Bronchial epithelial cell (primary cell): ENCODE measurements at regions not wholly inside any gene's neighbourhood (a gene's known extent, or its start where the extent isn't known, plus 50 kb on each side); places are given as distances from the start of the nearest gene placed in this dataset.

ENCODE experiments used
- DNase-seq: peaks from one replicate; pipeline ENCODE4 v3.0.0-alpha.2; 2010; ENCODE audit warnings: low read depth
- FAIRE-seq: peaks from 2 replicates; lab custom pipeline; 2011; peaks lifted over from hg19 to GRCh38; lab: Jason Lieb, UNC
- H3K27me3 ChIP-seq: 2 replicates; pipeline ENCODE4 v1.5.1; 2011; ENCODE audit warnings: low read length; ENCODE audit not compliant: control insufficient read depth, insufficient read depth
- H3K36me3 ChIP-seq: 2 replicates; pipeline ENCODE4 v1.5.1; 2011; ENCODE audit warnings: low read length; ENCODE audit not compliant: control insufficient read depth, insufficient read depth
- H3K4me3 ChIP-seq: 2 replicates; pipeline ENCODE4 v1.5.1; 2011; ENCODE audit warnings: mild to moderate bottlenecking, low read depth, low read length, control low read depth
- TF ChIP-seq, protein P1 (sequence below): IDR thresholded peaks from 2 replicates; pipeline ENCODE4 v1.5.1; 2011; ENCODE audit warnings: mild to moderate bottlenecking, moderate library complexity, low read length, control low read depth, inconsistent platforms; ENCODE audit not compliant: insufficient read depth, severe bottlenecking

DNA sequence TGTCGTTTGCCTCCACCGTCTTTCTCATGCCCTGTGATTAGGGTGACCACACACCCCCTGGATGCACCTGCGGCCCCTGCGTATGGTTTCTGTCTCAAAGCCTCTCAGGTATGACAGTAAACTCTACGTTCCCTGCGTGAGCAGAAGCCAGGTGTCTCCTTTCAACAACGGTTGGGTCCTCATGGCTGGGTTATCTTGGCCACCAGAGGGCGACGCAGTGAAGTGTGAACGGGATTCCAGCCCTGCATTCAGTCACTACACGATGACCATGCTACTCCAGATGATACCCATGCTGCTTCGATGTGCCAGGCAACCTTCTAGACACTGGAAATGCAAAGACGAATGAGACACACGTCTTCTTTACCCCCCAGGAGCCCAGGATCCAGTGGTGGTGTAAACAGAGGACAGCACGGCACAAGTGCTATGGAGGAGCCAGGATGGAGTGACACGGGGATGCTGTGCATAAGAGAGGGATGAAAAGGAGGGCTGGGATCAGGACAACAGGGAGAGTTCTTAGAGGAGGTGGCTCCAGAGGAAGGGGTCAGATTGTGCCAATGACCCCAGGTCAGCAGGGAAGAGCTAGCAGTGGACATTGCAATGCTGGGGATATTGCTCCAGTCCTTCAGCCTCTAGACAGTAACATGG is 228.1 kb upstream of the PFKP start:
- FAIRE-seq = no peak
- no peaks in the 10 kb centered on the region for H3K27me3 ChIP-seq
- TF ChIP-seq, protein P1, sequence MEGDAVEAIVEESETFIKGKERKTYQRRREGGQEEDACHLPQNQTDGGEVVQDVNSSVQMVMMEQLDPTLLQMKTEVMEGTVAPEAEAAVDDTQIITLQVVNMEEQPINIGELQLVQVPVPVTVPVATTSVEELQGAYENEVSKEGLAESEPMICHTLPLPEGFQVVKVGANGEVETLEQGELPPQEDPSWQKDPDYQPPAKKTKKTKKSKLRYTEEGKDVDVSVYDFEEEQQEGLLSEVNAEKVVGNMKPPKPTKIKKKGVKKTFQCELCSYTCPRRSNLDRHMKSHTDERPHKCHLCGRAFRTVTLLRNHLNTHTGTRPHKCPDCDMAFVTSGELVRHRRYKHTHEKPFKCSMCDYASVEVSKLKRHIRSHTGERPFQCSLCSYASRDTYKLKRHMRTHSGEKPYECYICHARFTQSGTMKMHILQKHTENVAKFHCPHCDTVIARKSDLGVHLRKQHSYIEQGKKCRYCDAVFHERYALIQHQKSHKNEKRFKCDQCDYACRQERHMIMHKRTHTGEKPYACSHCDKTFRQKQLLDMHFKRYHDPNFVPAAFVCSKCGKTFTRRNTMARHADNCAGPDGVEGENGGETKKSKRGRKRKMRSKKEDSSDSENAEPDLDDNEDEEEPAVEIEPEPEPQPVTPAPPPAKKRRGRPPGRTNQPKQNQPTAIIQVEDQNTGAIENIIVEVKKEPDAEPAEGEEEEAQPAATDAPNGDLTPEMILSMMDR = peak; percentile 12
- H3K36me3 ChIP-seq = no peaks in the 10 kb centered on the region
- no peak for DNase-seq
- no peak overlapping the region for H3K4me3 ChIP-seq

GRCh38 chr10:2837674-2838073 is 229.7 kb upstream of the PFKP start:
- no peak for DNase-seq
- Histone ChIP-seq H3K4me3 (no peak overlapping the region), H3K36me3 (no peaks in the 10 kb centered on the region), H3K27me3 (no peaks in the 10 kb centered on the region)
- TF ChIP-seq, protein P1 = no peak
- no peak for FAIRE-seq

DNA sequence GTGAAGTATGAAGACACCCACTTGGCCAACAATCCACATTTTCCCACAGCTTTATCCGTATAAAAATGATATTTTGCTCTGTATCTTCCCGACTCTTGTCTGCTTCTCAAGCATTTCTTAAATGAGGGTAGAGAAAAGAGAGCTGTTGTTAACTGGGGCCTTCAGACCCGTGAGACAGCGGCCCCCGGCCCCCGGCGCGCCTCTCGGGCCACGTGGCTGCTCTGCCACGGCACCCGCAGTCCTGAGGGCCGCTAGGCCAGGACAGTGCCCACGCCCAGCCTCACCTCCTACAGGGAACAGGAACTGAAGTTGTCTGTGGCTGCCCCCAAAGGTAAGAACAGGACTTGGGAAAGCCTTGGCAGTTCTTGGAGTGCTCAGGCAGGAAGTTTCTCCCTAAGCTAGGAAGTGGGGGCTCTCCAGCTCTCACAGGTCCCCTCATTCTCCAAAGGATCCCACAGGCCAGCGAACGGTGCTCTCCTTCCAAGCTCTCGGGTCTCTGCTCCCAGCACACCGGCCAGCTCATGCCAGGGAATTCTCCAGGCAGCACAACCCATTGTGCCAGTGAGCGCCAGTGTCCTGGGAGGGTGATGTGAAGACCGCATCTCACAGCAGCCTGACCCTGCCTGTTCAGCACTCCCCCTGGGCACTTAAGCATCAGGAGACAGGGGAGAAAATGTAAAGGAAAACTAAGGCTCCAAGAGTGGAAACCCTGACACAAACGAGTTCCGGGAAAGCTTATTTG is 230.3 kb upstream of the PFKP start:
- H3K4me3 ChIP-seq = no peak overlapping the region
- TF ChIP-seq, protein P1 = no peak
- no peaks in the 10 kb centered on the region for H3K36me3 ChIP-seq
- FAIRE-seq (no peak), DNase-seq (no peak)
- no peaks in the 10 kb centered on the region for H3K27me3 ChIP-seq

GRCh38 chr10:2834214-2834613 is 233.1 kb upstream of the PFKP start:
- TF ChIP-seq, protein P1 = no peak
- FAIRE-seq (no peak), DNase-seq (no peak)
- no peaks in the 10 kb centered on the region for H3K36me3 ChIP-seq
- H3K4me3 ChIP-seq = no peak overlapping the region
- H3K27me3 ChIP-seq = no peaks in the 10 kb centered on the region

DNA sequence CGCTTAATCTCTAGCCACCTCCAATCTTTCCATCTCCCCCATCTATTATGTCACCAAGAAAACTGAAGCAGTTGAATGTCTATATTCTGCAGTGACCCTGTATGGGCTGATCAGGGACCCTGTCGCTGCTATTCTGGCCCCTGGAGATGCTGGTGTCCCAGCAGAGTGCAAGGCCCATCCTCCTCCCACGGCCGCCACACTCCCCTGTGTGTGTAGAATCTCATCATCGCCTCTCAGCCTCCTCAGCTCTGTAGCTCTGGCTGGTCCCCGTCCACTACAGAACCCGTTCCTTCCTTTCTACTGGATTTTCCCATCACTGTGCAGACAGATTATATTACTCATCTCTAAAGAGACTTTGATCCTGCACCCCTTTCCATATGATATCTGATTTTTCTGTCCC is 235.8 kb upstream of the PFKP start:
- FAIRE-seq (no peak), DNase-seq (no peak)
- Histone ChIP-seq H3K4me3 (no peak overlapping the region), H3K36me3 (no peaks in the 10 kb centered on the region), H3K27me3 (no peaks in the 10 kb centered on the region)
- TF ChIP-seq, protein P1 = no peak
